GM21381 (cell line): ENCODE measurements at regions not wholly inside any gene's neighbourhood (a gene's known extent, or its start where the extent isn't known, plus 50 kb on each side); places are given as distances from the start of the nearest gene placed in this dataset.
"Not testable (repeated sequence)": the region's sequence is repeated elsewhere in the genome, so short reads cannot be mapped to it uniquely, and the experiment has no call there.

Experiments used
- ATAC-seq: cut with Tn5 transposase; IDR thresholded peaks from one replicate; pipeline ENCODE4 v1.9.1; 2021; ENCODE audit warnings: mild to moderate bottlenecking, moderate library complexity; ENCODE audit not compliant: unreplicated experiment

DNA sequence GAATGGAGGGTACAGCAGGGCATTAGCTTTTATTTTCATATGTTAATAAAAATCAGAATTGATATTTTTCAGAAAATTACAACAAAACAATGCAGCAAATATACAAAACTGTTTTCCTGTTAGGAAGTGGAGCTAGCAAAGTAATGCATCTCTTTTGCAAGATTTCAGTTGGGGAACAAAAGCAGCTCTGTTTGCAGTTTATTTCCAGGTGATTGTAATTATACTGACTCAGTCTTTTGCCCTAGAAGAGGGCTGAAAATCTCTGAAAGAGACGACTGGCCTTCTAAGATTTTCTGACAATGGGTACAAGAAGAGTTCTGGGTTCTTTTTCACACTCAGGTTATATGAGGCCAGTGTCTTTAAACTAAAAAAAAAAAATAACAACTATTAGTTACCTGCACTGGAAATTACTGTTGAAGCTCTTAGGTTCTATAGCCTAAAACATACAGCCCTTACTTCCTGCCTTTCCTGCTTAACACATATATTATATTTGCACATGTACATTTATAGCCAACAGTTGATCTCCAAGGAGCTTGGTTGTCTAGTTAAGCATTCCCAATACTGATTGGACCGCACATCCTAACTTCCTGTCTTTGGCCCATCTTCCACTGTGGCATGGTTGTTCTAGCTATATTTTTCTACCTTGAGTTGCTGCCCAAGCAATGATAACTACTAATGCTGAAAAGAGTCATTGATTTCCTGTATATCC is 199.1 kb upstream of the KRR1 start:
- ATAC-seq, result no peak

DNA sequence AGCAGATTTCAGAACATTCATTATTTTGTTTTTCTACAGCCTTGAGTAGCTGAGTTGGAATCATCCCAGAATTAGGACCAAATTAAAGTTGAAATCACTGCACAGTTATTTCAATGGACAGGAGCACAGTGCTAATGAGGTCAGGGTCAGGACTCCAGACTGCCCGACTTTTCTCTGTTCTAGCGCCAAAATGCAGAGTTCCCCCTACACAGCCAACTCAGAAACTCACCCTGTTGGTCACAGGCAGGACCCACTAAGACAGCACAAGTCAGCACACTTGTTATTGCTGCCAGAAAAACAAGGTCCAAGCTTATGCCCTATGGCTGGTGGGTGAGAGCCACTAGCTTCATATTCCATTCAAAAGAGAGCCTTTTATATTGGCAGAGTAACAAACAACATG is 198.1 kb upstream of the KRR1 start:
- no peak for ATAC-seq

DNA sequence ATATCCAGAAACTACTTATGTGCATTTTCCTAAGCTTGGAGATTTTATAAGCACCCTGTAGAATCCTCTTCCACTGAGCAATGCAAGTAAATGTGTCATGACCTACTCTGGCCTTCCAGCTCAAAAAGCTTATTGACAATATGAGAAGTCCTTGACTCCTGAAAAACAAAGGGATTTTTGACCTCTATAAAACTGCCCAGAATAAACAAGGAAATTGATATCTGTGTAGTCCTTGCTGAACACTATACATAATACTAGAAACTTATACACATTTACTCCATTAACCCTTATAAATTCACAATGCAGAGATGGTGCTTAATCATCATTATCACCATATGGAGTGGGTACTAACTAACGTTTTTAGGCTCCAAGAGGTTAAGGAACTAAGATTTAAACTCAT is 197.4 kb upstream of the KRR1 start:
- no peak for ATAC-seq

DNA sequence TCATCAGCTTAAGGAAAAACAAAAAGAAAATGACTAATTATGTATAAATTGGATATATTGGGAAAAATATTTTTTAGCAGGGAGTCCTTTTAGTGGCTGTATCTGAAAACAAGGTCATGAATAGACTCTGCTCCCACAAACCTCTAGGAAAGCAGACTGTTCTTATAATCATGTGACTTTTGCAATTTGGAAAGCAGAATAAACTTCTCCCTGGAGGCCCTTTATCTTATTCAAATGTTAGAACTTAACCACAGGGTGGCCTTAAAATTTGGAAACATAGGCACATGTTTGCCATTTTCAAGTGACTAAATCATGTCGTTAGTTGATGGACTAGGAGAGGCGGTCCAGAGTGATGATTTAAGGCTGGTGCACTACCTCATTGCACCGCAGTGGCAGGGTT is 196.6 kb upstream of the KRR1 start:
- ATAC-seq, result no peak

DNA sequence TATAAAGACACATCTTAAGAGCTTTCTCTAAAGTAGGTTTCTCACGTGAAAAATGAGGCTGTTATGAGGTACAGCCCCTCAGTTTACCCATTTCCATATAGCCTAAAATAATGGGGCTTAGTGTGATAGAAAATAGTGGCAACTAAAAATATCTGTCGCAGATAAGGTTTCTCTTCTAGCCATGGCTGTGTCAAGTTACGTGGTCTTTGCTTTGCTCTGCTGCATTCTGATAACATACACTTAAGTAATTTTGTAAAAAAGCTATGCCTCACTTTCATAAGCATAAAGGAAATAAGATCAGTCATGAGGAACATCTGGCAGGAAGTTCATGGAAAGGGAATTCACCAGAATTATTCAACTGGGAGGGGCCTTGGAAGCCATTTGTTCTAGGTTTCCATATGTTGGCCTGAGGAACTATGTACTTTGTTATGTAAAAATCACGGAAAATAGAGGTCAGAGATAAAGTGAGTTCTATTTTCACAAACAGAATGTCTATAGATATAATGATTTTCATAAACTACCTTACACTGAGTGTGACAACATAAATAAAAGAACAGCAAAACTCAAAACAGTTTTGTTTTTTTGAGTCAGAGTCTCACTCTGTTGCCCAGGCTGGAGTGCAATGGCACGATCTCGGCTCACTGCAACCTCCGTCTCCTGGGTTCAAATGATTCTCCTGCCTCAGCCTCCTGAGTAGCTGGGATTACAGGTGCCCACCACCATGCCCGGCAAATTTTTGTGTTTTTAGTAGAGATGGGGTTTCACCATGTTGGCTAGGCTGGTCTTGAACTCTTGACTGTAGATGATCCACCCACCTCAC is 195.6 kb upstream of the KRR1 start:
- no peak for ATAC-seq

DNA sequence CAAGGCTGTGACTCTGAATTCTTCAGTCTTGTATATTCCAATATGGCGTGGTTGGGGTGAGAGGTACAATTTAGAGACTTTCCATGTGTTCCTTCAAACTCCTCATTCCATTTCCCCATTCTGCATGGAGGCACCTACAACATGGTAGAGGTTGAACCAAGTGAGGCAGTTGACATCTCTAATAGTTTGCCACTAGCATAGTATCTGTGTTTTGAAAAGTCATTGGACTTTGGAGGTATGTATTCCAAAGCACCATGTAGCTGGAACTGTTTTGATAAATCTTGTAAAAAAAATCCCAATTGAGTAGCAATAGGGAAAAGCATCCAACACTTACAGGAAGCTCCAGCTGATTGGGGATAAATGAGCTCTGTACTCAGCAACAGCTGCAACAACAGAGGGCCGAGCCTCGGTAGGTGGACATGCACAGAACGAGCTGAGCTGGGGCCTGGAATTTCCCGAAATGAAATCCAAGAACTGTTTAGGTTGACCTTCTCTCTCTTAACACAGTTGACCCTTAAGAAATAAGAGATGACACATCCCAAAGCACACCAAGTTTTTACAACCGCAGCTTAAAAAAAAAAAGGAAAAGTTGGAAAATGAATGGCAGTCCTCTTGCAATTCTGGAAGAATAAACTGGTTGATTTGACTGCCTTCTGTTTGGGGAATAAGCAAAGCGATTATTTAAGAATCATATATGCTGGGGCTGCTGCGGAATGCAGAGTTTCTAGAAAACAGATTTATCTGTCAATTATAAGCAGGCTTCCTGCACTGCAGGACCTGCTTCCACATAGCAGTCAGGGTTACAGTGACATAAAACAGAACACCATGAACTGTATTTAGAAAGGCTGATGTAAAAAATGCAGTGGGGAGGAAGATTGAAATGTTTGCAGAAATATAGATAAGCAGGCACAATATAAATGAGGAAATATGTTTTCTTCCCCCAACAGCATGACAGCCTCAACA is 194.6 kb upstream of the KRR1 start:
- no peak for ATAC-seq

DNA sequence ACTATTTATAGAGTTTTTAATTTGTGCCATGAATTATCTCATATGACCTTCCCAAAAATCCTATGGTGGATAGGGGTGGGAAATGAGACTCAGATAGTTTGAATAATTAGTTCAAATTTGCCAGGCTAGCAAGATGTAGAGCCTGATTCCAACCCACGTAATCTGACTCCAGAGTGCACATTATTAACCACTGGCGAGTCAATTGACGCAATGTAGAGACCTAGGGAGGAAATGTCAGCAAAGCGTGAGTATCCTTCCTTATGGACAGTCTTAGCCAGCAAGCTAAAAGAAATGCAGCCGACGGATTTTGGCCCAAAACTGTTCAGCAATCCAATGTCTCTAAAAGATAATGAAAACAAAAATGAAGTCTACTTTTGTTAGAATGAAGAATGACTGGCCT is 193.3 kb upstream of the KRR1 start:
- no peak for ATAC-seq

DNA sequence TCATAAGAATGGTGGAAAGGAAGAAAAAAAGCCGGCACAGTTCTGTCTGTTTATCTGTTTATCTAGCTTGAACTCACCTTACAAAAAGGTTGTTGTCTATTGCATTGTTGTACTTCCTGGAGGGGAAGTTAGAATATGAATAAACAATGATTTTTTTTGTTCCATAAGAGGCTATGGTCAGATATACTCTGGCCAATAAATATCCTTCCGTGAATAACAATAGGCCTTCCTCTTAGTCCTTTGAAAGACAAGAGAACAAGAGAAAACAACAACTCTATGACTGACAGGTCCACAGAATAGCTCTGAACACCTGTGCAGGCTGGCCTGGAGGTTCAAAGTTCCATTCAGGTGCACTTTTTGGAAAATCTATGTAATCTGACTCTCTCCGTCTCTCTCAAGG is 192.8 kb upstream of the KRR1 start:
- ATAC-seq, result no peak

DNA sequence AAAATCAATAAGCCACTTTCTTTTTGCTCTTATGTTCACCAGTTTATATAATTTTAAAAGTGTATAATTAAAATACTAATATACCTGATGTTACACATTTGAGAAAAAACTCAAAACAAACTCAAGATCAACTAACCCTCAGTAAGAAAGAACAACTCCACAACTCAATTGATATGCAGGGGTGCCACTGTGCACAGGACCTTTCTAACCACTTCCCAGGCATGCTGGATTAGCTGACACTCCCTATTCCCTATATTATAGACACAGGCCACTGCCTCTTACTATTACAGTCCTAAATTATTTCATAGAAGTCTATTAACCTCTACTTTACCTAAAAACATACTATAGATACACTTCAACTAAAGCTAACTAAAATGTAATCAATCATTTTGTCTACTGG is 191.7 kb upstream of the KRR1 start:
- ATAC-seq, result no peak

DNA sequence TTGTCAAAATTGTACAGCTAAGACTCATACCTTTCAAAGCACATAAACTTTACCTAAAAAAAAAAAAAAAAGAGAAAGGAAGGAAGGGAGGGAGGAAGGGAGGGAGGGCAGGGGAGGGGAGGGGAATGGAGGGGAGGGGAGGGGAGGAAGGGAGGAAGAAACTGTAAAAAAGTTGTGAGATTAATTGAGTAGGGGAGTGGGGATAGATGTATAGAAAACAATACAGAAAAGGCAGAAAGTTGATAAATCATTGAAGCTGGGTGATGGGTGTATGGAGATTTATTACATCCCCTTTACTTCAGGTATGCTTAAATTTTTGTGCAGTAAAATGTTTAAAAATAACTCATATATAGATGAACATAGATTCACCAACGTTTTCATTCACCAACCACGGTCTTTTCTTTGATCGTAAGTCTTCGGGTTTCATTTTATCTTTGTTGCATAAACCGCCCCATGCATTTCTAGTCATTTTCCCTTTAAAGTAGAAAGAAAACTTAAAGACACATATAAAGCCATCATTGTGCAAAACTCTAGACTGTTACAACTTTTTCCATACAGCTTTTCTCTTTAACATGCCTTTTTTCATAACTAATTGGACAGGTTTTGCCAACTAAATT is 191.2 kb upstream of the KRR1 start:
- ATAC-seq, result no peak

DNA sequence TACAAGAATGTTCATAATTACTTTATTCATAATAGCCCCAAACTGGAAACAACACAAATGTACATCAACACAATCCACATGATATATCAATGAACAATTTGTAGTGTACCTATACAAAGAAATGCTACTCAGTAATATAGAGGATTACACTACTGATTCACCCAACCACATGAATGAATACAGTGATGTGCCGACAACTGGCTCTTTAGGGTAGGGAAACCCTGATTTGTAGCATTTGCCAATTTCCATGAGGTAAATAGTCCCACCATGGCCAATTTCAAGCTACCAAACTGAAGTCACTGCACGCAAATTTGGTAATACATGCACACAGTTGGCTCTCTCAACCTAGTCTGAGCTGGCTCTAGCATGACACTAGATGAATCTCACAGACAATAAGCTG is 190.4 kb upstream of the KRR1 start:
- ATAC-seq, result no peak

DNA sequence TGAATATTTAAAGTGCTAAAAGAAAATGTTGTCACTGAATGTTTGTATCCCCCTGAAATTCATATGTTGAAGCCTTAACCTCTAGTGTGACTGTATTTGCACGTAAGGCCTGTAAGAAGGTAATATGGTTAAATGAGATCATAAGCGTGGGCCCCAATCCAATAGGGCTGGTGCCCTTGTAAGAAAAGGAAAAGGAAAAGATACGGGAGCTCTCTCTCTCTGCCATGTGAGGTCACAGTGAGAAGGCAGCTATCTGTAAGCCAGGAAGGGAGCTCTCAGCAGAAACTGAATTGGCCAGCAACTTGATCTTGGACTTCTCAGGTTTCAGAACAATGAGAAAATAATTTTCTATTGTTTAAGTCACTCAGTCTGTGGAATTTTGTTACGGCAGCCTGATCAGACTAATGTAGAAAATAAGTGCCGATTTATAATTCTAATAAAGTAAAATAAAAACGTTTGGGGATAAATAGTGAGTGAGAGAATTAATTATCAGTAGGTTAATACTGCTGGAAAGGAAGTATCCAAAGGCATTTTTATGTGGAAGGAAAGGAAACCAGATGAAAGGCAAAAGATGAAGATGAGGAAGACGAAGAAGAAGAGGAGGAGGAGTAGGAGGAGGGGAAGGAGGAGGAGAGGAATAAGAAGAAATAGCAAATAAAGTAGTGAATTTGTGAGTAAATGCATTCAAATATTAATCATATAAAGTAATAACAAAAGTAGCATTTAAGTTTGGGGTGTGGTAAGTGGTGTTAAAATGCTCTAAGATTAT is 188.5 kb upstream of the KRR1 start:
- ATAC-seq, result no peak

DNA sequence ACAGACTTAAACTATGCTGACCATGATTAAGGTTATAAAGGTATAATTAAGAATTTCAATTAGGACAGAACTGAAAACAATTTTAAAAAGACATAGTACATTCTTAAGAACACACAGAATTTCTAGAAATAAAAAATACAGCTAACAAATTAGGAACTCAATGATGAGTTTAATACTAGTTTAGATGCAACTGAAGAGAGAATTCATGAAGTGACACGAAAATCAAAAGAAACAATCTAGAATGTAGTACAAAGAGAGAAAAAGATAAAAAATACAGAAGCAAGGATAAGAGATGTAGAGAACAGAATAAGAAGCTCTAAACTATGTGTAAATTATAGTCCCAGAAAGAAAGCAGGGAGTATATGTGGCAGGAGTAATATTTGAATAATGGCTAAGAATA is 187.8 kb upstream of the KRR1 start:
- ATAC-seq, result no peak

DNA sequence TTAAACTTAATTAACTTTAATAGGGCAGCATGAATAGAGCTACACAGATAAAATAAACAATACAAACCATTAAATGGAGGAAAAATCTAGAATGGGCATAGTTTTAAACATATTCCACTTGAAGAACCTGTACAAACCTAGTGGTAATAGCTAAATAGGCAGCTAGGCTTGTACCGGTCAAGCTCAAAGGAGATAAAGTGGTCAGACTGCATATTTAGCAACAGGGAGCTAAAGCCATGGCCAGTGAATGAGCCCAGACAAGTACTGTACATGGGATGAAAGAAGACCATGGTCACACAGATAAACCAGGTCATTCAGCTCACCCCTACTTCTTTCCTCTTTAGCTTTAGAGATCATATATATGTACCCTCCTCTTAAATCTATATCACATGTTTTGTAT is 186.6 kb upstream of the KRR1 start:
- no peak for ATAC-seq

DNA sequence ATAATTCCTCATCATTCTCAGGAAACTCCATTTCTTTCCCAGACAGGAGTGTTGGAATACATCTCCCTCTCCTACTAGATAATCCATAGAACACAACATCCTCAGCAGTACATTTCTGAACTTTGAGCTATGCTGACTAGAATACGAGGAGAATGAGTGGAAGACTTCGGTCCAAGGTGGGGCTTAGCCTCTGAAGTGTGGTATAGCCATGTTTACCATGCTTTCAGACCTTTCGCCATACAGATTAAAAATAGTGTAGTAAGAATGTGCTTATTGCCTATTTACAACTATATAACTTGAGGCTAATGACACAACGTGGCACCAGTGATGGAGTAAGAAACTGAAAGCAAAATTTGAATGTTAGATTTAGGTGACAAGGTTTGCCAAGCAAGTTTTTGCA is 184.5 kb upstream of the KRR1 start:
- no peak for ATAC-seq

DNA sequence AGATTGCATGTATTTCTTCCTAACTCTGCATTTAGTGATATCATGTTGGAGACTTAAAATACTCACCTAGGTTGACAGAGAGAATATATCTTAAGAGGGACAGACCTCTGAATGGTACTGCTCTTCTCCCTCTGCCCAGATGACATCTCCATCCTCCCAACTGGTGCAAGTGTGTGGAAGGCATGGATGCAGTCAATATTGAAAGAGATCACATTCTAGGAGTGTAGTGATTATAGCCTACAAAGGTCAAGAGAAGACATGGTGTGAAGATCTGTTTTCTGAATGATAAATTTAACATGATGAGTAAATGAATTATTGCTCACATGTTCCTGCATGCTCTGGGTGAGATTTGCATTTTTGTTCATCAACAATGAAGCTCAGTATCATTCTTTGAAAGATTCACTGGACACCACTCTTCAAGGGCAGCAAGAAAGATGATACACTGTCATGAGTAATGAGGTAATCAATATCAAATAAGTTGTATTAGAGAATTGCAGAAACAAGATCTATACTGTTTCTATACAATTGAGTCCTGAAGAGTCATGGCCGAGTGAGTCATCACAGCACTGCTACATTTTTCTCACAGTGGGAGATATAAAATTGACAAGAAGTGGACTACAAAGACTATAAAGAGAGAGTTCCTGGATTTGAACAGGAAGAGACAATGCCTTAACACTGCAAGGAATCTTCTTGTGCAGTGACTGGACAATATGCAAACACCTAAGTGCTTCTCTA is 183.3 kb upstream of the KRR1 start:
- ATAC-seq, result no peak

DNA sequence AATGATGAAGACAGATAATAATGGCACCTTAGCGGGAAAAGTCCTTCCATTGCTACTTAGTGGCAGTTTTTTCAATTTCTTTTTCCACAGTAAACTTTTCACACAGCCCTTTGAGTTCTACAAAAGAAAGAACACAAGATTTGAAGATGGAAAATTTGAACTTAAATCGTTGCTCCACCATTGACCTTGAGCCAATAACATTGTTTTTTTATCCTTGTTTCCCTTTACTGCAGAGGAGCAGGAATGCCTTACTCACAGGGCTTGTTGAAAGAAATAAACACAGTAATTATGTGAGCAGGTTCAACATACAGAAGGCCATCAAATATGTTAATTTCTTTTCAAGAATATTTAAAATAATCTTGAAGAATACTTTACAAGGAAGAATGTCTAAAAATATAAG is 181.5 kb upstream of the KRR1 start:
- no peak for ATAC-seq

DNA sequence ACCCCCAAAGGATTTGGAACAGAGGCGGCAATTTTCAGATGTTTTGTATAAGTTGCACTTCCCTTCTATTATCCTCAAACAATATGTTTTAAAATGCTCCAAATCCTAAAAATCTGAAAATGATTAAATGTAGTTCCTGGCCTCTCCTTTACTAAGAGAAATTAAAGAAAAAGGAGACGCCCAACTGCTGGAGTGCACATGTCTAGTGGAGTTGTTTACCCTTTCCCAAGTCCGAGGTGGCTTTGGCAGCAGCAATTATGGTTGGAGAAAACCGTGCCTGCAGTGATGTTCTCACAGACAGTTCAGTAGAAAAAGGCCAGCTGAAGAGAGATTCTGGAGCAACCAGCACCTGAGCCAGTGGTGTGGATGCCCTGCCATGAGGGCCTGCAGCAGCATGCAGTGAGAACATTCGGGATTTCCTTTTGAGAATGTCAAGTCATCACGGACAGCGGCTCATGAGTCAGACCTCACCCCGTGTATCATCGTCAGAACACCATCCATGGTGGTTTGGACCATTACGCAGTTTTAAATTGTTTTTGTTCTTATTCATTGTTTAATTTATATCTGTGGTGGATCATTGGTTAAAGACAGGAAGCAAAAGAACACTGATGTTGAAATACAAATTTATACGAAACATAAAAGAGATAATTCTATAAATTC is 179.0 kb upstream of the KRR1 start:
- ATAC-seq, result no peak

DNA sequence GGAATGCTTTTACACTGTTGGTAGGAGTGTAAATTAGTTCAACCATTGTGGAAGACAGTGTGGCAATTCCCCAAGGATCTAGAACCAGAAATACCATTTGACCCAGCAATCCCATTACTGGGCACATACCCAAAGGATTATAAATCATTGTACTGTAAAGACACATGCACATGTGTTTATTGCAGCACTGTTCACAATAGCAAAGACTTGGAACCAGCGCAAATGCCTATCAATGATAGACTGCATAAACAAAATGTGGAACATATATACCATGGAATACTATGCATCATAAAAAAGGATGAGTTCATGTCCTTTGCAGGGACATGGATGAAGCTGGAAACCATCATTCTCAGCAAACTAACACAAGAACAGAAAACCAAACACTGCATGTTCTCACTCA is 174.8 kb upstream of the KRR1 start:
- ATAC-seq, result not testable (repeated sequence)
